HG03558 (cell line): ENCODE measurements at regions not wholly inside any gene's neighbourhood (a gene's known extent, or its start where the extent isn't known, plus 50 kb on each side); places are given as distances from the start of the nearest gene placed in this dataset.

Experiments used
- ATAC-seq: cut with Tn5 transposase; IDR thresholded peaks from one replicate; pipeline ENCODE4 v1.9.1; 2021; ENCODE audit warnings: moderate number of reproducible peaks; ENCODE audit not compliant: unreplicated experiment; ENCODE audit errors: extremely low read depth

DNA sequence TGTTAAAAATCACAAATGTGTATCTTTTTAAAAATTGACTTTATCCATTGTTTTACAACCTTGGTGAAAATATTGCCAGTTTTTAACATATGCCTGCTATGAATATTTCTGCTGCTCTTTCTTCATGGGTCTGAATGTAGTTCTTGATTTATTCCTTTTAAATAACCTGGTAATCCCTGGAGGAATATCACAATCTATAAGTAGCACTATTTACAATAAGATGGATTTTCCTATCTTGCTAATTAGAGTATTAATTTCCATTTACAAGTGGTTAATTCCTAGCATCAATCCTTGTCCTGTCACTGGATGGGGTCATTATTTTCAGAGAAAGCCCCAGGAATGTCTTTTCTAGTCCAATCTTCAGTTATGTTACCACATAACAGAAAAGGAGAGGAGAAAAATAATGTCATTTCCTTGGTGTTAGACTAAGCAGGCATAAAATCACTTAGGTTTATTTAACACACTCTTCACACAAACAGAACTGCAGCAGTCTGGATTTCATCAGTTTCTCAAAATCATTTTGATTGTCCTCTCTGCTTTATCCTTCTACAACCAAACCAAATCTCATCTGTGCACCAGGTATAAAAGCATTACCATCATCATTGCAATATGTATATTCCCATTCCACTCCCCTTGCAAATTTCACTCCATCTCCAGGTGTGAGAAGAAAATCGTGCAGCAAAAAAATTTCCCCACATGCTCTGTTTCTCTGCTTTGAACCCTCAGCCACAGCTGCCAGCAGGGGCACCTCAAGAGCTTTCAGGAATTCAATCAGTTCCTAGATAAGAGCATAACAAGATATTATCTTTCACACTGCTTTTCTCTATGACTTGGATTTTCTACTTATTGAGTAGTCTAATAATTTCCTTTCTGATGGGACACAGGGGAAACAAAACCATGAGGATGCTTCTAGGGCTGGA is 204.1 kb downstream of the SEC61B start:
- ATAC-seq: no peak

DNA sequence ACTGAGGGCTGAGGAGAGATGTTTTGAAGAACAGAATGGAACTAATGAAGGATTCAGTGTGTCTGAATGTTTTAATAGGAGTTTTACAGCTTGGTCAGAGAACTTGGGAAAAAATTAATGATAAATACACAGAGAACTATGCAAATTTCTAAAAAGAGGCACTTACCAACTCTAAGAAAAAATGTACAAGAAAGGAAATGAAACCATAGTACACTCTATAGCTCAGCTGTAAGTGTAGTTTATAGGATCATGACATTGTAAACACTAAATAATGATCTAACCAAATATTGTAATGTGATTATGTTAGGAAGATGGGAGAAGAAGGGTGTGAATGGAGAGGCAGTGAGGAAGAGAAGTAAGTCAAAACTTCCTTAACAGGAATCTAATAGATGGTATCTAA is 205.2 kb downstream of the SEC61B start:
- no peak for ATAC-seq

DNA sequence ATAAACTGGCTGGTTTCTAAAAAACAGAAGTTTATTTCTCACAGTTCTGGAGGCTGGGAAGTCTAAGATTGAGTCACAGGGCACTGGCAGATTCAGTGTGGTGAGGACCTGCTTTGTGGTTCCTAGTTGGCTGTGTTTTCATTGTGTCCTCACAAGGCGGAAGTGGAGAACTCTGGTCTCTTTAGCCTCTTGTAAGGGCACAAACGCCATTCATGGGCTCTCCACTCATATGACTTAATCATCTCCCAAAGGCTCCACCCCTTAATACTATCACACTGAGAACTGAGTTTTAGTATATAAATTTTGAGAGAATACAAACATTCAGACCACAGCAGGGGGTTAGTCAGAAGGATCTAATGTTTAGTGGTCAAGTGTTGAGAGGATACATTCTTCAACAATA is 208.2 kb downstream of the SEC61B start:
- no peak for ATAC-seq

DNA sequence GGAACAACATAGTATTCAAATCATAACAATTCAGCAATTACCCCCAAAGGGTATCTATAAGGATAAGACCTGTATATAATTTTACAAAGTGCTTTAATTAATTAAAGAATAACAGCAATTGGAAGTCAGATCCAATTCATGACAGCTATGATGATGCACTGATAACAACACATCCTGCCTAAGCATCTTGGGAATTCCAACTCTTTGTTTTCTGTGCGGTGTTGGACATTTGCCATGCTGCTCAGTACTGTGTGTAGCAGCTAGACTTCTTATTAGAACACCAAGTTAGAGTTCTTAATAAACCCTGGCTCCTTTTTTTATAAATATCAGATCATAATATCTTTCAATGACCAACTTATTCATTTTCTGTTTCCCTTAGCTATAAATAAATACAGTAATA is 209.0 kb downstream of the SEC61B start:
- no peak for ATAC-seq

DNA sequence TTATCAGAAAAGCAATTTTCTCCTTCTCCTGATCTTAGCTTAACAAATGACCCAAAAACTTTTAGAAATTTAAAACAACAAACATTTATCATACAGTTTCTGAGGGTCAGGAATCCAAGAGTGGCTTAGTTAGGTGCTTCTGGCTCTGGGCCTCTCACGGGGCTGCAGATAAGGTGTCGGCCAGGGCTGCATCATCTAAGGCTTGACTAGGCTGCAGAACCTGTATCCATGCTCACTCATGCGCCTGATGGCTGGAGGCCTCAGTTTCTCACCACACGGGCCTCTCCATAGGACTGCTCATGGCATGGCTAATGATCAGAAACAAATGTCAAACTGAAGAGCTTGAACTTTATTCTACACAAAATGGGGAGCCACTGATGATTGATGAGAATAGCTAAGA is 210.0 kb downstream of the SEC61B start:
- no peak for ATAC-seq

DNA sequence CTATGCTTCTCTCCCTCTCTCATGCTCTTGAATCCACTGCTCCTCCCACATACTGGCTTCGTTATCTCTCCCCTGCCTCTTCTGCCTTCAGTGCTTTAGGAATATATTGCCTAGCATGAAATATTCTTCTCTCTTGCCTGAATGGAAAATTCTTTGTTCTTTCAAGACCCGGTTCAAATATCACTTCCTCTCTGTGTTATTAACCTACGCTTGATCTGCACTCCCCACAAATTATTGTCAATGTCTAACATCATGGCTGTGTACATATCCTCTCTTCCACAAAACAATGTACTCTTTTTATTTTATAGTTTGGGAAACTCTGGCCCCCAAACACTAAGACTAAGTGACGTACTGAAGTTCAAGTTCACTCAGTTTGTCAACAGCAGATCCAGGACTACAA is 211.0 kb downstream of the SEC61B start:
- no peak for ATAC-seq

DNA sequence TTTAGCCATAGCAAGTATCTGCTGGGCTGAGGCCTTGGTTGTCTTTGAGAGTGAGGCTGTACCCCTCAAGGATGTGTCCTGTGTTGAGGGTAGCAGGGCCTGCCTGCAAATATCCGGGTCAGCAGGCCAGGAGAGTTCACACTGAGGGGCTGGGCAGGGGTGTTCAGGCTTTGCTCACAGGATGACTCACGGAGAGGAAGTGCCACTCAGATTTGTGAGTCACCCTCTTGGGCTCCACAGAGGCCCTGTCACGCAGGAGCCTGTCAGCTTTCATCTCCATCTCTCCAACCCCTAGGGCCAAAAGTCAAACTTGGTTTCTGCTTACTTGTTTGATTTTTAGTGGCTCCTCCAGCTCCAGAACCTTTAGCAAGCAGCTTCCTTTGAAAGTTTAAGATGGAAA is 211.5 kb downstream of the SEC61B start:
- peak; percentile 97 for ATAC-seq

DNA sequence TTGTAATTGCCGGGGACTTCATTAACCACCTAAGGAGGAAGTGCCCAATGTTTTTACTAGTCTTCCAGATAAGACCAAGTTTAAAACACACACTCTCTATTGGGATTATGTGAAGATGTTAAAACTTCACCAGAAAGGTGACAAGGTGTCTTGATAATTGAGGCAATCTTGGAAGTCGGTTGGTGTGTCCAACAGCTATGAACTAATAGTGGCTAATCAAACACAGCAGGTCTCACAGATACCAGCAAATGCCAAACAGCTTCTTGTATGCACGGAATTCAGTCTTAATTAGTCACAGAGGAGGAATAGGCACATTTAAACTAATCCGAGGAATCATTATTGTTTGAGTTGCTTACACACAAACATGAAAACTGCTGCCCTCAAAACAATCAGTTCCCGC is 214.5 kb downstream of the SEC61B start:
- no peak for ATAC-seq

DNA sequence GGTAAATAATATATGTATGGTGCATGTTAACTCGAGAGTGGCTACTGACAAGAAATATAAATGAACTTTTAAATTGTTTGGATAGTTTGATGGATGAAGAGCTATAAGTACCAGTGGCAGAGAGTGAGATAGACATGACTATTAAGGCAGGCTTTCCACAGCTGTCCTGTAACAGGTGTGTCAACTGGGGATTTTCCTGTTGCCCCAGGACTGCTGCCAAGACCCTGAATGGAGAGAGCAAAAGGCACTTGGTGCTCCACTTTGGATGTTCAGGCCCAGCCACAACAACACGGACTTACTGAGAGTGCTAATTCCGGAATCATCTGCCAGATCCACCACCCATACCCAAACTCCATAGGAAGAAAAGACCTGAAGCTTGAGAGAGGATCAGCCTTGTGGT is 215.1 kb downstream of the SEC61B start:
- ATAC-seq: no peak

DNA sequence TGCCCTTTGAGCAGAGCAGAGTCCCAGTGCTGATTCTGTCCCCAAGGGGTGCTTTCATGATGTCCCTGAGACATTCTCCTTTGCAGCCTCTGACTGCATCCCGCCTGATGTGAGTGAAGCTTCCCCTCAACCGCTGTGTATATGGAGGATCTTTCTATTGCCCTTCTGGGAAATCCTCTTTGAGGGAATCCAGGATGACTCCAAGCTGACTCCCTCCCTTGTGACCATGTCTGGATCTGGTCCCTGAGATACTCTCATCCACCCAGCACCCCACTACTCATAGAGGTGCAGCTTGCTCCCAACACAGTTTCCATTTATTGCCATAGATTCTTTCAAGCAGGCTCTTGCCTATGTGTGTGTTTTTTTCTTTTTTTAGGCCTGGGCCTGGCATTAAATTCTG is 216.5 kb downstream of the SEC61B start:
- no peak for ATAC-seq

DNA sequence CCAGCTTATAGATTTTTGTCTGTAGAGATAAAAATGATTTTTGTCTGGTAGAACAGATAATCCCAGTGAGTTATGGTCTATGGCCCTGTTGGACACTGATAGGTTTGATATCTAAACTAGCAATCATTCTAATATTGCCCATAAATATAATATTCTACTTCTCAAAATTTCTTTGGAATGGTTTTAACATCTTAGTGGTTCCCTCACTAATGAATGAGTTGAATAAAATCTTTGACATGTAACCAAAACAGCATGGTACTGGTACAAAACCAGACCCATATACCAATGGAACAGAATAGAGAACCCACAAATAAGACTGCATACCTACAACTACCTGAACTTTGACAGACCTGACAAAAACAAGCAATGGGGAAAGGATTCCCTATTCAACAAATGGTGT is 219.7 kb downstream of the SEC61B start:
- ATAC-seq: no peak

DNA sequence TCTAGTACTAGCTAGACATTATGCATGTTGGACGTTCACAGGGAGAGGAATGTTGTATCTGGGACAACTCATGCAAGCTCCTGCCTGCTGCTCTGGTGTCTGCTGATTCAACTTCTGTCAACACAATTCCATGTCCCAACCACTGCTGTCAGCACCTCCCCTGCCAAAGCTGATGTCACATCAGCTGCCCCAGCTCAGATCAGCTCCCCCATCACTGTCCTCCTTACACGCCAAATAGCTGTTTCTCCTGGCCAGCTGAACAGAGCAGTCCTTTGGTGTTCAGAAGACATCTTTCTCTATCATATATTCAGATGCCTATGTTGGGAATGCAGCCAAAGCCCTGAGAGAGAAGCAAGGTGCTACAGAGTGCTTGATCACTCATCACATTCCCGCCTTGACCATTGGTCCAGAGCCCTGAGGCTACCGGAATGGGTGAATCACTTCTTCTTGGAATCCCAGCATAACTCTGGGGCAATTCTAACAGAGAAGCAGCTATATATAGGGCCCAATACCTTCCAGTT is 223.3 kb downstream of the SEC61B start:
- no peak for ATAC-seq

DNA sequence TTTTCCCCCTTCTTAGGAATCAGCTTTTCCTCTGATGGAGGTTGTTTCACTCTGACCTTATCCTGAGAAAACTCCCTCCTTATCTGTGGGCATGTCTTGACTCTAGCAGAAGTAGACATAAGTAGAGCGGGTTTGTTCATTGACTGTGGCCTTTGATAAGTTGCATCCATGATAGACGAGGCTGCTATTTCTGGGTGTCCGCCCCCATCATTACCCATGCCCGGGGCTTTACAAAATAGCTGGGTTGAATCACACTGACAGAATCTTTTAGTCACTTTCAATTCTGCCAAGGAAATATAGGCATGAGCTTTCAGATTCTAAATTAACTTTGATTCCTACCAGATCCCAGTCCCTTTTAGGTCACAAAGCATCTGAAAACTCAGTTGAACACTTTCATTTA is 223.8 kb downstream of the SEC61B start:
- ATAC-seq: no peak

DNA sequence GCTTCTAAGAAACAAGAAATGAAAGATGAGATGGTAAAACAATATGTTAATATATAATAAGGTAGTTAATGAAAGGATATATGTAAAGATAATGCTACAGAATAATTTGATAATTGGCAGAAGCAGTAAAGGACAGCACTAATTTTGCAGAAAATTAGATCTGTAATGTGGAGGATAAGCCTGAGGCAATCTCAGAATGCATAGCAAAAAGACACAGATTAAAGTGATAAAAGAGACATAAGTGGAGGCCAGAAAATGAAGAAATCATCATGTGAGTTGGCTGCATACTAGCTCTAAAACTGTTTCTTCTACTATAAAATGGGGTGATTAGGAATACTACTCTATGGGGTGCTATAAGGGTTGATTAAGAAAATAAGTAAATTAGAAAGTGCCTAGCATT is 225.9 kb downstream of the SEC61B start:
- ATAC-seq: no peak

DNA sequence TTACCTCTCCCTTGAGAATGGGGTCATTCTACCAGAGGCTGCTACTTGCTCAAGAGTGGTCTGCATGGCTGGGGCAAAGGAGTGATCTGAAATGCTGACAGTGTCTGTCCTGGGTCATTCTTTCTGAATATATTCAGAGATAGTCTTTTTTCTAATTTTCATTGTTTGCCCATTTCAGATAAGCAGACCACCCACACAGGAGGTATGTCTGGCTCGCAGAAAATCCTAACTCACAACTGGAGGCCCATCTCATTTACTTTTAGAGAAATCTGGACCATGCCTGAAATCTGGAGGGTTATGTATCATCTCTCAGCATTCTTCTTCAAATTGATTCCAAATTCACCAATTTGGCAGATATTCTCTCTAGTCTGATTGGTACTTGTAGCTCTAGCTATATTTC is 227.6 kb downstream of the SEC61B start:
- no peak for ATAC-seq

DNA sequence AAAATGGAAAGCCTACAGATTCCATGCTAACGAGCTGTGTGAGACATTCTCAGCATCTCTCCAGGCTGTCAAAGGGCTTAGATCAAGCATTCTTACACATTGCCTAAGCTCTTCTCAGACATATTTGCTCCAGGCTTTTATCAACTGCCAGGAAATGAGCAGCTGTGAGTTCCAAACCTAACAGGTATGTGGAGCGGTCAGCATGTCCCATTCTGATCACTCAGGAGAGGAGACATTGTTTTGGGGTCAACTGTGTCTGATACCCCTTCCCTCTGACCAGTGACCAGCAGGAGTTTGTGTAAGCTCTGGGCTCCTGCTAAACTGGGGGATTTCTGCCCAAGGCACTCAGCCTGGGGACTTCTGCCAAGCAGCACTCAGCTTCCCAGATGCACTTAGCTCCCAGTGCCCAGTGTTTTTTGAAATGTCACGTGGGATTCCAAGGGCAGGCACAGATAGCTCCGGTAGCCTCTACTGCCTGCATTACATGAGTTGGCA is 229.1 kb downstream of the SEC61B start:
- ATAC-seq: no peak

DNA sequence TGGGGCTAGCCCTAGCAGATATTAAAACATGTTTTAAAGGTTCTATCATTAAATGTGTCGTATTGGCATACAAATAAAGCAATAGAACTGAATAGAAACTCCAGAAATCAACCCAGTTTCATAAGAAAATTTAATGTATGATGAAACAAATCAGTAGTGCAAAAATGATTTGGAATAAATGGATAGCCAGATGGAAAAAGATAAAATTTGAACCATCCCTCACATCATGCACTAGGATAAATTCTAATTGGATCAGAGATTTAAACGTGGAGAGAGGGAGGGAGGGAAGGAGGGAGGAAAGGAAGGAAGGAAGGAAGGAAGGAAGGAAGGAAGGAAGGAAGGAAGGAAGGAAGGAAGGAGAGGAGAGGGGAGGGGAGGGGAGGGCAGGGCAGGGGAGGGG is 235.3 kb downstream of the SEC61B start:
- ATAC-seq: no peak

DNA sequence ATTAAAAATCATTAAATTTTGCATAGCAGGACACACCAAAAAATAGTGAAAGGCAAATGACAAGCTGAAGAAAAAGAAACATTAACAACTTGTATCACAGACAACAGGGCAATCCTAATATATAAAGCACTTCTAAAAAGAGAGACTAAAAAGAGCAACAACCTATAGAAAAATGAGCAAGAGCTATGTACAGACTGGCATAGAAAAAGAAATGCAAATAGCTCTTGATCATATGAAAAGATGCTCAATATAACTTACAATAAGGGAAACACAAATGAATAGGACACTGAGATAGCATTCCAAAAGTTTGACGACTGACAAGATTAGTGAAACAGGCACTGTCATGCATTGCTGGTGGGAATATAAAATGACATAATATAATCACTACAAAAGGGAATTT is 235.9 kb downstream of the SEC61B start:
- no peak for ATAC-seq

DNA sequence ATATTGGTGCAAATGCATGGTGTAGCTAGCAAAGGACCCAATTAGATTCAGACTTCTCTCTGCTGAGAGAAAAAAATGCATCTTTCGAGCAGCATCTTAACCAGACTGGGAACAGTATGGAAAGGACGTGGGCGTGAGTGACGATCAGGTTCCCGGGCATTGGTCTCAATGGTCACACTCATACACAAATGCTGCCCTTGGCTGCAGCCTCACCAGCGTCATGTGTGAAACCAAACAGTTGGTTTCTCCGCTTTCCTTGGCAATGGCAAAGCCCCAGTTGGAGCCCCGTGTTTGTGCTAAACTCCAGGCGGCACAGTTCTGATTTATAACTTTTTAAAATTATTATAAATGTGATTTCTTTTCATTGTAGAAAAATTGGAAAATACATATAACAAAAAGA is 237.8 kb downstream of the SEC61B start:
- no peak for ATAC-seq

DNA sequence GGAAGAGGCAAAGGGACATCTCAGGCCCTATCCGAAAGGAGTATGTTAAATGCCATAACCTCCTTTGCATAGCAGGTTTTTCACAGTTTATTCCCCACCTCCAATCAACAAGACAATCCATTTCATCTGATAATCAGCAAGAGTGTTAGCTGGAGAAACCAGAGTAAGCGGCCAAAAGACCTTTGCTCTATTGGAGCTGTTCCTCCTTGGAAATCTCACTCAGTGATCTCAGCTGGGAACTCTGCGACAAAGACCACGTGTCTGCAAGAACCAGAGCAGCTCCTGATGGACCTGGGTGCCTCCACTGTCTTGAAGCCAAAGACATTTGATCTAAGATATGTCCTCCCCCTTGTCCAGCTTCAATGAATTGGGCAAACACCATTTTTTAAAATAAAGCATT is 241.0 kb downstream of the SEC61B start:
- no peak for ATAC-seq

DNA sequence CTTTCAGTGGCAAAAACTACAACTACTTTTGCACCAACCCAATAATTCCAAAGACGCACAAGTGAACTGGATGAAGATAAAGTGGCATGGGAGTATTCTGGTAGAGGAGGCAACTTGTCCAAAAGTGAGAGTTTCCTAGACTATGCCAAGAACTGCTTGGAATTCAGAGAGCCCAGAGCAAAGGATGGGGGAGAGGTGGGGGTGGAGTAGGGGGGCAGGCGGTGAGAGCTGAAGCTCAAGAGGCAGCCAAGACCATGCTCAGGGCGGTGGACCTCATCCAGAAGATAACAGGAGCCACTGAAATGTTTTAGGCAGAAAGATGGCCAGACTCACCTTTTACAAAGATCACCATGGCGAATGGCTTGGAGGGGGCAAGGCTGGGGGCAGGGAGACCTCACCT is 242.5 kb downstream of the SEC61B start:
- ATAC-seq: no peak
